A549 (cell line): ENCODE measurements at regions not wholly inside any gene's neighbourhood (a gene's known extent, or its start where the extent isn't known, plus 50 kb on each side); places are given as distances from the start of the nearest gene placed in this dataset.

ENCODE experiments used
- ATAC-seq, 2 experiments: fragments of 200-7000 bp in 1 of 2; fragments of >200 bp in 1 of 2; cut with Nextera tagmentation in 1 of 2; cut with Tn5 transposase in 1 of 2; 3 replicates each; pipeline versions ENCODE4 v1.8.0 to v1.9.1; 2018 to 2020; ENCODE audit warnings: mild to moderate bottlenecking in 1 of 2, moderate library complexity in 1 of 2
- CTCF ChIA-PET: fragments of 300-600 bp; sonication (Branson Sonifier 250); formaldehyde crosslinking; extraction: SDS; loops from one replicate; lab custom pipeline; 2021; ENCODE audit warnings: antibody characterized with exemption, inconsistent platforms; lab: Yijun Ruan, JAX
- POLR2A ChIA-PET: fragments of 350-600 bp; formaldehyde crosslinking; extraction: SDS; loops from one replicate; lab custom pipeline; 2021; ENCODE audit warnings: antibody characterized with exemption, inconsistent platforms; lab: Yijun Ruan, JAX
- DNase-seq, 2 experiments: peaks; one replicate each; pipeline versions ENCODE4 v3.0.0 to v3.0.0-alpha.2; 2011 to 2016; ENCODE audit warnings: low read depth in 1 of 2, low spot score in 1 of 2
- FAIRE-seq: peaks from 2 replicates; lab custom pipeline; 2011; peaks lifted over from hg19 to GRCh38; lab: Jason Lieb, UNC
- H3K27ac ChIP-seq, 2 experiments: fragments of >200 bp; sonication (Bioruptor Twin); formaldehyde crosslinking; 3 replicates each; pipeline ENCODE4 v1.5.1; 2016 to 2017
- H3K4me1 ChIP-seq: fragments of >200 bp; sonication (Bioruptor Twin); formaldehyde crosslinking; 3 replicates; pipeline ENCODE4 v1.6.1; 2016
- H3K4me2 ChIP-seq: fragments of >200 bp; sonication (Bioruptor Twin); formaldehyde crosslinking; 3 replicates; pipeline ENCODE4 v1.6.1; 2016
- H3K4me3 ChIP-seq: fragments of >200 bp; sonication (Bioruptor Twin); formaldehyde crosslinking; 3 replicates; pipeline ENCODE4 v1.5.1; 2016
- H3K9me3 ChIP-seq: fragments of >200 bp; sonication (Bioruptor Twin); formaldehyde crosslinking; 3 replicates; pipeline ENCODE4 v1.6.1; 2016
- ATOH8 ChIP-seq: fragments of 250-450 bp; sonication (Bioruptor Pico); IDR thresholded peaks from 2 replicates; pipeline ENCODE4 v1.5.0; 2020; ENCODE audit warnings: low read depth, mild to moderate bottlenecking, moderate library complexity
- BHLHE40 ChIP-seq: IDR thresholded peaks from 2 replicates; pipeline ENCODE4 v1.6.1; 2012; ENCODE audit warnings: low read depth, low read length, inconsistent platforms
- CEBPB ChIP-seq, 2 experiments: fragments of >200 bp in 1 of 2; sonication (Bioruptor Twin) in 1 of 2; formaldehyde crosslinking in 1 of 2; IDR thresholded peaks; 2 replicates each; pipeline ENCODE4 v1.6.1; 2012 to 2016
- CHD2 ChIP-seq: fragments of 150-350 bp; IDR thresholded peaks from 2 replicates; pipeline ENCODE4 v1.6.1; 2014; ENCODE audit warnings: low read length; ENCODE audit not compliant: partially characterized antibody
- CHD4 ChIP-seq: fragments of 200-600 bp; sonication (generic); IDR thresholded peaks from 2 replicates; pipeline ENCODE4 v1.6.1; 2016; ENCODE audit warnings: antibody characterized with exemption, mild to moderate bottlenecking, borderline replicate concordance
- CTCF ChIP-seq: fragments of >200 bp; sonication (Bioruptor Twin); formaldehyde crosslinking; IDR thresholded peaks from 3 replicates; pipeline ENCODE4 v1.5.1; 2016
- EHF ChIP-seq: fragments of 250-450 bp; sonication (Bioruptor Pico); IDR thresholded peaks from 2 replicates; pipeline ENCODE4 v1.5.0; 2020; ENCODE audit warnings: mild to moderate bottlenecking
- EHMT2 ChIP-seq: fragments of 200-600 bp; sonication (generic); IDR thresholded peaks from 2 replicates; pipeline ENCODE4 v1.6.1; 2016; ENCODE audit warnings: antibody characterized with exemption, low read depth, mild to moderate bottlenecking, moderate library complexity
- ELK1 ChIP-seq: fragments of 150-350 bp; IDR thresholded peaks from 2 replicates; pipeline ENCODE4 v1.6.1; 2014; ENCODE audit warnings: low read depth, mild to moderate bottlenecking, low read length
- FOSB ChIP-seq: fragments of 250-450 bp; sonication (Bioruptor Pico); IDR thresholded peaks from 2 replicates; pipeline ENCODE4 v1.5.0; 2020; ENCODE audit warnings: mild to moderate bottlenecking, moderate library complexity
- GATA3 ChIP-seq: IDR thresholded peaks from 2 replicates; pipeline ENCODE4 v1.6.1; 2012; ENCODE audit warnings: borderline replicate concordance
- HDAC2 ChIP-seq: fragments of 200-600 bp; sonication (generic); IDR thresholded peaks from 2 replicates; pipeline ENCODE4 v1.6.1; 2016
- HES2 ChIP-seq: fragments of >200 bp; sonication (Bioruptor Twin); formaldehyde crosslinking; IDR thresholded peaks from 2 replicates; pipeline ENCODE4 v1.6.1; 2016
- HEYL ChIP-seq: fragments of 250-450 bp; sonication (Bioruptor Pico); IDR thresholded peaks from 2 replicates; pipeline ENCODE4 v1.8.0; 2021; ENCODE audit warnings: mild to moderate bottlenecking, moderate library complexity
- HOXA7 ChIP-seq: fragments of 250-450 bp; sonication (Bioruptor Pico); IDR thresholded peaks from 2 replicates; pipeline ENCODE4 v1.5.0; 2020; ENCODE audit warnings: mild to moderate bottlenecking, moderate library complexity
- HOXB5 ChIP-seq: fragments of 250-450 bp; sonication (Bioruptor Pico); IDR thresholded peaks from 2 replicates; pipeline ENCODE4 v1.5.0; 2020; ENCODE audit warnings: mild to moderate bottlenecking, moderate library complexity
- JUNB ChIP-seq: fragments of >200 bp; sonication (Bioruptor Twin); formaldehyde crosslinking; IDR thresholded peaks from 2 replicates; pipeline ENCODE4 v1.6.1; 2016
- KDM5A ChIP-seq: fragments of 200-600 bp; sonication (generic); IDR thresholded peaks from 2 replicates; pipeline ENCODE4 v1.6.1; 2016; ENCODE audit warnings: antibody characterized with exemption, mild to moderate bottlenecking
- MAZ ChIP-seq: fragments of 150-350 bp; IDR thresholded peaks from 2 replicates; pipeline ENCODE4 v1.6.1; 2014; ENCODE audit warnings: antibody characterized with exemption, low read depth, low read length, borderline replicate concordance
- MYC ChIP-seq: IDR thresholded peaks from 2 replicates; pipeline ENCODE4 v1.6.1; 2012; ENCODE audit warnings: mild to moderate bottlenecking, inconsistent platforms, low read length, improper control_type of control experiment, borderline replicate concordance
- NFE2L2 ChIP-seq: fragments of 150-350 bp; conservative IDR thresholded peaks from 2 replicates; pipeline ENCODE4 v1.6.1; 2014; ENCODE audit warnings: low read length
- PBX3 ChIP-seq: IDR thresholded peaks from 2 replicates; pipeline ENCODE4 v1.6.1; 2012
- RAD21 ChIP-seq, 2 experiments: fragments of >200 bp in 1 of 2; sonication (Bioruptor Twin) in 1 of 2; formaldehyde crosslinking in 1 of 2; IDR thresholded peaks in 1 of 2; conservative IDR thresholded peaks in 1 of 2; 2 replicates in 1 of 2; 3 replicates in 1 of 2; pipeline ENCODE4 v1.6.1; 2012 to 2018; ENCODE audit warnings: inconsistent platforms in 1 of 2
- RARB ChIP-seq: fragments of 250-450 bp; sonication (Bioruptor Pico); IDR thresholded peaks from 2 replicates; pipeline ENCODE4 v1.8.0; 2021; ENCODE audit warnings: mild to moderate bottlenecking, moderate library complexity
- RCOR1 ChIP-seq: fragments of 150-350 bp; IDR thresholded peaks from 2 replicates; pipeline ENCODE4 v1.6.1; 2014; ENCODE audit warnings: antibody characterized with exemption, low read length, low read depth
- RFX5 ChIP-seq: fragments of 450-650 bp; IDR thresholded peaks from 2 replicates; pipeline ENCODE4 v1.7.1; 2014; ENCODE audit warnings: antibody characterized with exemption, mild to moderate bottlenecking, moderate library complexity
- RNF2 ChIP-seq: fragments of 200-600 bp; sonication (generic); IDR thresholded peaks from 2 replicates; pipeline ENCODE4 v1.6.1; 2016; ENCODE audit warnings: low read depth, mild to moderate bottlenecking, antibody characterized with exemption, moderate library complexity, borderline replicate concordance
- SMC3 ChIP-seq: fragments of >200 bp; sonication (Bioruptor Twin); formaldehyde crosslinking; IDR thresholded peaks from 3 replicates; pipeline ENCODE4 v1.6.1; 2018; ENCODE audit warnings: inconsistent platforms
- ZC3H11A ChIP-seq: fragments of 450-650 bp; IDR thresholded peaks from 2 replicates; pipeline ENCODE4 v1.6.1; 2014; ENCODE audit warnings: antibody characterized with exemption, mild to moderate bottlenecking
- WGBS: methylation state at CpG from one replicate; pipeline ENCODE4 v1.1.6; 2017; ENCODE audit errors: missing lambda C conversion rate; 5-methylcytosine and 5-hydroxymethylcytosine counted together

- DNase-seq (no peak), FAIRE-seq (no peak), ATAC-seq (no peak)
- Histone ChIP-seq H3K4me1 (no peaks in the 10 kb centered on the region), H3K27ac (no peak overlapping the region), H3K4me2 (no peak overlapping the region), H3K4me3 (no peak overlapping the region), H3K9me3 (no peaks in the 10 kb centered on the region)
- WGBS: 81% methylated on average over 1 of the region's 1 CpG
- POLR2A ChIA-PET: no interaction called here
- TF ChIP-seq MYC (no peak), HOXA7 (no peak), ELK1 (no peak), JUNB (no peak), PBX3 (no peak), NFE2L2 (no peak), HOXB5 (CRISPR knock-in tag) (no peak), ZC3H11A (no peak), RNF2 (no peak), EHMT2 (no peak), RARB (CRISPR knock-in tag) (no peak)
- CTCF ChIA-PET: interaction anchor here (0.9 to 1.9 kb wide), 2 partner anchors 20 to 49 kb away, joined by 3 to 5 read pairs; no protein-coding TSS in a partner anchor
Observed at GRCh38 chr11:87401653-87402052, 363.9 kb downstream of the TMEM135 start.

GRCh38 chr11:87399341-87399740, 361.6 kb downstream of the TMEM135 start:
- TF ChIP-seq CHD2 (no peak), EHF (CRISPR knock-in tag) (no peak), ATOH8 (CRISPR knock-in tag) (no peak), CTCF (no peak), PBX3 (no peak), BHLHE40 (no peak), RAD21 (conservative IDR thresholded peaks at IDR 0.05 in 1 of 2, IDR thresholded peaks at IDR 0.05 in 1 of 2) (no peak)
- H3K4me2 ChIP-seq: no peak overlapping the region
- H3K4me3 ChIP-seq: no peak overlapping the region
- FAIRE-seq: no peak
- no peak for DNase-seq
- H3K4me1 ChIP-seq: no peaks in the 10 kb centered on the region
- no peak for ATAC-seq
- CTCF ChIA-PET: interaction anchor here (1.2 kb wide), 1 partner anchor 22 kb away, joined by 3 read pairs; no protein-coding TSS in a partner anchor
- POLR2A ChIA-PET: no interaction called here
- no peaks in the 10 kb centered on the region for H3K9me3 ChIP-seq
- no peak overlapping the region for H3K27ac ChIP-seq

- no peak overlapping the region for H3K4me3 ChIP-seq
- WGBS: 29% methylated on average over 2 of the region's 2 CpGs
- H3K27ac ChIP-seq: no peak overlapping the region
- H3K9me3 ChIP-seq: no peaks in the 10 kb centered on the region
- H3K4me1 ChIP-seq: no peaks in the 10 kb centered on the region
- POLR2A ChIA-PET: no interaction called here
- no peak overlapping the region for H3K4me2 ChIP-seq
- FAIRE-seq (no peak), DNase-seq (no peak), ATAC-seq (no peak)
- CTCF ChIA-PET: interaction anchor here (1.2 kb wide), 1 partner anchor 22 kb away, joined by 3 read pairs; no protein-coding TSS in a partner anchor
- no peak for TF ChIP-seq HEYL (CRISPR knock-in tag)
- no peak for TF ChIP-seq KDM5A
- TF ChIP-seq MAZ: no peak
- no peak for TF ChIP-seq SMC3
- no peak for TF ChIP-seq RCOR1
- TF ChIP-seq HDAC2: no peak
- no peak for TF ChIP-seq HOXB5 (CRISPR knock-in tag)
- TF ChIP-seq HES2: no peak
- TF ChIP-seq RFX5: no peak
- no peak for TF ChIP-seq FOSB
- TF ChIP-seq CEBPB (IDR thresholded peaks at IDR 0.05): no peak
- TF ChIP-seq CHD4: no peak
- TF ChIP-seq GATA3: no peak
Observed at GRCh38 chr11:87398931-87399330, 361.2 kb downstream of the TMEM135 start.
